ENCODE measurements at regions not wholly inside any gene's neighbourhood (a gene's known extent, or its start where the extent isn't known, plus 50 kb on each side); places are given as distances from the start of the nearest gene placed in this dataset.

- TF ChIP-seq, protein P1, sequence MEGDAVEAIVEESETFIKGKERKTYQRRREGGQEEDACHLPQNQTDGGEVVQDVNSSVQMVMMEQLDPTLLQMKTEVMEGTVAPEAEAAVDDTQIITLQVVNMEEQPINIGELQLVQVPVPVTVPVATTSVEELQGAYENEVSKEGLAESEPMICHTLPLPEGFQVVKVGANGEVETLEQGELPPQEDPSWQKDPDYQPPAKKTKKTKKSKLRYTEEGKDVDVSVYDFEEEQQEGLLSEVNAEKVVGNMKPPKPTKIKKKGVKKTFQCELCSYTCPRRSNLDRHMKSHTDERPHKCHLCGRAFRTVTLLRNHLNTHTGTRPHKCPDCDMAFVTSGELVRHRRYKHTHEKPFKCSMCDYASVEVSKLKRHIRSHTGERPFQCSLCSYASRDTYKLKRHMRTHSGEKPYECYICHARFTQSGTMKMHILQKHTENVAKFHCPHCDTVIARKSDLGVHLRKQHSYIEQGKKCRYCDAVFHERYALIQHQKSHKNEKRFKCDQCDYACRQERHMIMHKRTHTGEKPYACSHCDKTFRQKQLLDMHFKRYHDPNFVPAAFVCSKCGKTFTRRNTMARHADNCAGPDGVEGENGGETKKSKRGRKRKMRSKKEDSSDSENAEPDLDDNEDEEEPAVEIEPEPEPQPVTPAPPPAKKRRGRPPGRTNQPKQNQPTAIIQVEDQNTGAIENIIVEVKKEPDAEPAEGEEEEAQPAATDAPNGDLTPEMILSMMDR (IDR thresholded peaks at IDR 0.05; ENCODE audit: low read depth, low read length, missing input control), result no peak
- no peak for TF ChIP-seq YY1 (IDR thresholded peaks at IDR 0.05)
- no peak for TF ChIP-seq HNF4G (IDR thresholded peaks at IDR 0.05)
- no peak for TF ChIP-seq RAD21 (IDR thresholded peaks at IDR 0.05)
- no peak for TF ChIP-seq TAF1 (conservative IDR thresholded peaks at IDR 0.05)
- TF ChIP-seq SP1 (IDR thresholded peaks at IDR 0.05), result no peak
- TF ChIP-seq, protein P2, sequence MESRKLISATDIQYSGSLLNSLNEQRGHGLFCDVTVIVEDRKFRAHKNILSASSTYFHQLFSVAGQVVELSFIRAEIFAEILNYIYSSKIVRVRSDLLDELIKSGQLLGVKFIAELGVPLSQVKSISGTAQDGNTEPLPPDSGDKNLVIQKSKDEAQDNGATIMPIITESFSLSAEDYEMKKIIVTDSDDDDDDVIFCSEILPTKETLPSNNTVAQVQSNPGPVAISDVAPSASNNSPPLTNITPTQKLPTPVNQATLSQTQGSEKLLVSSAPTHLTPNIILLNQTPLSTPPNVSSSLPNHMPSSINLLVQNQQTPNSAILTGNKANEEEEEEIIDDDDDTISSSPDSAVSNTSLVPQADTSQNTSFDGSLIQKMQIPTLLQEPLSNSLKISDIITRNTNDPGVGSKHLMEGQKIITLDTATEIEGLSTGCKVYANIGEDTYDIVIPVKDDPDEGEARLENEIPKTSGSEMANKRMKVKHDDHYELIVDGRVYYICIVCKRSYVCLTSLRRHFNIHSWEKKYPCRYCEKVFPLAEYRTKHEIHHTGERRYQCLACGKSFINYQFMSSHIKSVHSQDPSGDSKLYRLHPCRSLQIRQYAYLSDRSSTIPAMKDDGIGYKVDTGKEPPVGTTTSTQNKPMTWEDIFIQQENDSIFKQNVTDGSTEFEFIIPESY (IDR thresholded peaks at IDR 0.05), result no peak
- TF ChIP-seq, protein P3, sequence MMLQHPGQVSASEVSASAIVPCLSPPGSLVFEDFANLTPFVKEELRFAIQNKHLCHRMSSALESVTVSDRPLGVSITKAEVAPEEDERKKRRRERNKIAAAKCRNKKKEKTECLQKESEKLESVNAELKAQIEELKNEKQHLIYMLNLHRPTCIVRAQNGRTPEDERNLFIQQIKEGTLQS (IDR thresholded peaks at IDR 0.05), result no peak
These were observed 186.7 kb downstream of the TJP1 start for GRCh38 chr15:29635513-29636098.

All from liver (tissue), 3 donors.